Fibroblast of skin of abdomen (primary cell): ENCODE measurements at regions not wholly inside any gene's neighbourhood (a gene's known extent, or its start where the extent isn't known, plus 50 kb on each side); places are given as distances from the start of the nearest gene placed in this dataset.

Experiments used
- DNase-seq: peaks from one replicate; pipeline ENCODE4 v3.0.0-alpha.2; 2013

DNA sequence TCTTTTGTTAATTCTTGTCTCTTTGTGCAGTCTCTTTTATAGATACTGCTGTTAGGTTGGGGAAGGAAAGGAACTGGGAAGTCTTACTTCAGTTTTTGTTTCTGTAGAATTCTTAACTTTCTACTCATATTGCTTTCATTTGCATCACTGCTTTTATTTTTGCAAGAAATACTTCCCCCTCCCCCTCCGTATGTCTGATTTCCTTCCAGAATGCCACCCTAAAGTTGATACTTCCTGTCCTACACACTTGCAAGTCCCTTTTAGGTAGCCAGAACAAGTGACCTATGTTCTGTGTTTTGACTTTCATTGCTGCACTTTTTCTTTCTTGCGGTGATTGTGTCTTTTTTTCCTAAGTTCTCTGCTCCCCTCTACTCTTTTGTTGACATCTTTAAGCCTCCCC, 477.4 kb downstream of the RSL24D1 start:
- no peak for DNase-seq

DNA sequence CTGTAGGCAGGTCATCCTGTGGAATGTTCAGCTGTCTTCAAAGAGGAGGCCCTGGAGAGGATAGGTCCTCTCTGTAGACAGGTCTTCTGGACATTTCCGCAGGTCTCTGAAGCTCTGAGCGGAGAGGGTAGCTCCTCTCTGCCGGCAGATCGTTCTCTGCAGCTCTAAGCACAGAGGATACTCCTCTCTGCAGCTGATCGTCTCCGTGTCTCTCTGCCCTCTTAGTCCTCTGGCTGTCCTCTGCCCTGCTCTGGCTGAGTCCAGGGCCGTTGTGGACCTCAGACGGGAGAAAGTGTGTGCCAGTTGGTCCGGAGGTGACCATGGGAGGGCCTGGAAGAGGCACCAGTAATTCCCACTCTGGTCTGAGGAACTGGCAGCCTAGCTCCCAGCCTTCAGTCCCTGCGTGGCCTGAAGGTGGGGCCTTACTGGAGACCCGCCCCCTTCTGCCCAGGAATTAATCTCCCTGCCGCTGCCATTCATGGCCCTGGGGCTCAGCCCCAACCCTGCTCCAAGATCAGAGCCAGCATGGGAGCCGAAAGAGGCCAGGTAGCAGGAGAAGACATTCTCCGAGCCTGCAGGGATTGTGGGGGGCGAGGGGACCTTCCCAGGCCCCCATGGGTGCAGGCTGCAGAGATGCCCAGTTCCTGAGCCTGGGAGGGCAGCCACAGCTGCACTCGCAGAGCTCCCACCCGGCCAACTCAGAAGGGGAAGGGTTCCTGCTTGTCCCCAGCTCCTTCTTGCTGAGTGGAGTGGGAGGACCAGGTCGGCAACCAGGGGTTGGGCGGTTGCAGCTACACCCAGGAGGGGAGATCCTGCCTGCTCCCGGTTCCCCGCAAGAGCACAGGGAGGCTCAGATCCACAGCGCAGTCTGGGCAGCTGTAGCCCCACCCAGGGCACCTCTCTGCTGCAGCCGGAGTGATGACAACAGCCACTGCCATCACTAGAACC, 488.7 kb downstream of the RSL24D1 start:
- no peak for DNase-seq

DNA sequence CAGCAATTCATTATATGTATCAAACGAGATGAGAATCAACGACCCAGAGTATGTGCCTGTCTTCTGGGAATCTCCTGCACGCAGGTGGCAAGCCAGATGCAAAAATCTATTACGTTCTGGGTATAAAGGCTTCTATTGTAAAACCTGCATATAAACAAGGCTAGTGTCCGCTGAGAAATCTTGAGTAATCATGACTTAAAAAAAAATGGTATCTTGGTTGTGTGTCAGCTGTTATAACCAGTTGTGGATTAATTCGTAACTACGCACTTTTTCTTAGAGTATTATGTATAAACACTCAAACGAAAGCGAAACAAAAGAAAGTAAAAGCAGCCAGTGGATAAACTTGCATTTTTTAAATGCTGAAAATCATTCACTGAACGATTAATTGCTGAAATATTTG, 509.1 kb downstream of the RSL24D1 start:
- no peak for DNase-seq
